ENCODE measurements at regions not wholly inside any gene's neighbourhood (a gene's known extent, or its start where the extent isn't known, plus 50 kb on each side); places are given as distances from the start of the nearest gene placed in this dataset.

- BruUV-seq (replicated peaks) = no TSS peak
Measured at GRCh38 chr5:114648940-114649339, 287.1 kb downstream of the KCNN2 start.

GRCh38 chr5:114644576-114644975 lies 282.7 kb downstream of the KCNN2 start:
- DNase-seq (ENCODE audit: low spot score) = no peak
- H3K36me3 ChIP-seq (ENCODE audit: insufficient read depth, low read length, poor library complexity, severe bottlenecking) = no peaks in the 10 kb centered on the region
- H3K9me3 ChIP-seq (ENCODE audit: low read depth, low read length, poor library complexity, severe bottlenecking) = peaks cover 3% of the 10 kb centered on the region
- CTCF ChIA-PET = no interaction called here
- H3K27ac ChIP-seq (ENCODE audit: low read depth, low read length, poor library complexity, severe bottlenecking) = no peak overlapping the region
- intact Hi-C loops (cut with micrococcal nuclease; ENCODE audit: unreplicated experiment) = no loop called here
- no peaks in the 10 kb centered on the region for H3K27me3 ChIP-seq (replicated peaks; ENCODE audit: insufficient read depth, low read depth, low read length, poor library complexity)
- no TSS peak for BruUV-seq (replicated peaks)
- no peaks in the 10 kb centered on the region for H3K4me1 ChIP-seq (ENCODE audit: insufficient read depth, low read length, poor library complexity, severe bottlenecking)
- TF ChIP-seq EZH2 (IDR thresholded peaks at IDR 0.05; ENCODE audit: borderline replicate concordance, low read depth, low read length, poor library complexity, severe bottlenecking) = no peak
- TF ChIP-seq CTCF (conservative IDR thresholded peaks at IDR 0.05; ENCODE audit: low read depth, low read length) = no peak
- POLR2A ChIA-PET (ENCODE audit: low non-redundant PET) = no interaction called here
- no peak overlapping the region for H3K4me3 ChIP-seq (ENCODE audit: low read depth, low read length, poor library complexity, severe bottlenecking)

More at GRCh38 chr5:114648940-114649339, 287.1 kb downstream of the KCNN2 start:
- Histone ChIP-seq H3K27ac (ENCODE audit: low read depth, low read length, poor library complexity, severe bottlenecking) (no peak overlapping the region), H3K4me1 (ENCODE audit: insufficient read depth, low read length, poor library complexity, severe bottlenecking) (no peaks in the 10 kb centered on the region), H3K9me3 (ENCODE audit: low read depth, low read length, poor library complexity, severe bottlenecking) (peaks cover 3% of the 10 kb centered on the region), H3K27me3 (replicated peaks; ENCODE audit: insufficient read depth, low read depth, low read length, poor library complexity) (no peaks in the 10 kb centered on the region), H3K4me3 (ENCODE audit: low read depth, low read length, poor library complexity, severe bottlenecking) (no peak overlapping the region), H3K36me3 (ENCODE audit: insufficient read depth, low read length, poor library complexity, severe bottlenecking) (no peaks in the 10 kb centered on the region)
- intact Hi-C loops (cut with micrococcal nuclease; ENCODE audit: unreplicated experiment) = no loop called here
- ChIA-PET POLR2A (ENCODE audit: low non-redundant PET) (no interaction called here), CTCF (no interaction called here)
- TF ChIP-seq CTCF (conservative IDR thresholded peaks at IDR 0.05; ENCODE audit: low read depth, low read length) (no peak), EZH2 (IDR thresholded peaks at IDR 0.05; ENCODE audit: borderline replicate concordance, low read depth, low read length, poor library complexity, severe bottlenecking) (no peak)
- no peak for DNase-seq (ENCODE audit: low spot score)

GRCh38 chr5:114636271-114636670 lies 274.4 kb downstream of the KCNN2 start:
- ChIA-PET CTCF (no interaction called here), POLR2A (ENCODE audit: low non-redundant PET) (no interaction called here)
- Histone ChIP-seq H3K27me3 (replicated peaks; ENCODE audit: insufficient read depth, low read depth, low read length, poor library complexity) (no peaks in the 10 kb centered on the region), H3K4me1 (ENCODE audit: insufficient read depth, low read length, poor library complexity, severe bottlenecking) (no peaks in the 10 kb centered on the region), H3K36me3 (ENCODE audit: insufficient read depth, low read length, poor library complexity, severe bottlenecking) (no peaks in the 10 kb centered on the region), H3K4me3 (ENCODE audit: low read depth, low read length, poor library complexity, severe bottlenecking) (no peak overlapping the region), H3K27ac (ENCODE audit: low read depth, low read length, poor library complexity, severe bottlenecking) (no peak overlapping the region), H3K9me3 (ENCODE audit: low read depth, low read length, poor library complexity, severe bottlenecking) (no peaks in the 10 kb centered on the region)
- TF ChIP-seq CTCF (conservative IDR thresholded peaks at IDR 0.05; ENCODE audit: low read depth, low read length) (no peak), EZH2 (IDR thresholded peaks at IDR 0.05; ENCODE audit: borderline replicate concordance, low read depth, low read length, poor library complexity, severe bottlenecking) (no peak)
- intact Hi-C loops (cut with micrococcal nuclease; ENCODE audit: unreplicated experiment) = no loop called here
- DNase-seq (ENCODE audit: low spot score) = no peak
- BruUV-seq (replicated peaks) = no TSS peak

Data from A673 (cell line).